GM19467 (cell line): ENCODE measurements at regions not wholly inside any gene's neighbourhood (a gene's known extent, or its start where the extent isn't known, plus 50 kb on each side); places are given as distances from the start of the nearest gene placed in this dataset.

Experiments
- ATAC-seq: cut with Tn5 transposase; IDR thresholded peaks from one replicate; pipeline ENCODE4 v1.9.1; 2021; ENCODE audit warnings: mild to moderate bottlenecking, moderate library complexity; ENCODE audit not compliant: unreplicated experiment

GRCh38 chr10:83153714-83154113 is 985.6 kb upstream of the GHITM start:
- ATAC-seq, result no peak

DNA sequence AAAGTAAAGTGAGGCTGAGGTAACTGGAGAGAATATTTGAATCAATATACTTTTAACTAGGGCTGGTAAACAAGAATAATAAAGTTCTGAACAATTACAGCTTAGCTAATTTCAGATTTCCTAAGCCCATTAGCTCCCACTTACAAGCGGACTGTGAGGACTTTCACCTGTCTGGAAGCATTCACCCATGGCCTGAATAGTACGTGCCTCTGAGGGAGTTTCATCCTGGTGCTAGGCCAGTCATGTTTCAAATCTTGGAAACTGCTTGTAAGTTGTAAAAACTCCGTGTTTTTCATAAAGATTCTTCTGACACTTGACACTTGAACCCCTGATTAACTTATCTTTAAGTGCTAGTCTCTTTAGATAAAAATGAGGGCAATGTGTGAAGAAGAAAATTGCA is 975.2 kb upstream of the GHITM start:
- no peak for ATAC-seq

- ATAC-seq, result no peak
These were observed 974.0 kb upstream of the GHITM start for GRCh38 chr10:83165265-83165664.

- no peak for ATAC-seq
These were observed 973.0 kb upstream of the GHITM start for GRCh38 chr10:83166344-83166743.

- no peak for ATAC-seq
These were observed 972.2 kb upstream of the GHITM start for GRCh38 chr10:83167081-83167480.

DNA sequence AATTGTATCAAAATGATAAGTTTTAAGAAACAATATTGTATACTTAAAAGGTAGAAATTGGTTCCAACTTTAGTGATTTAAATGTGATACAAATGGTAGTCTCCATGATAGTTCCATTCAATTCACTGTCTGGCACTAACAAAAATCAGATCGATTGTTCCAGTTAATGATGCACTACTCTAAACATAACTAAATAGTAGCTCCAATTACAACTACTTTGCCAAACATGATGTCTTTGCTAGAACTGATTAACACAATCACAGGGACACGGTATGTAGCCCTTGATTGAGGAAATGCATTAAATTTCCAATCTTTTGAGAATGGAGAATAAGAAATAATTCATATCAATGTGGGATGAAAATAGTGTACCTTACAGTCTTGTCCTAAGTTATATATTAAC is 962.4 kb upstream of the GHITM start:
- ATAC-seq, result no peak

GRCh38 chr10:83178526-83178925 is 960.8 kb upstream of the GHITM start:
- ATAC-seq, result no peak

GRCh38 chr10:83179371-83179770 is 959.9 kb upstream of the GHITM start:
- no peak for ATAC-seq

- ATAC-seq, result no peak
These were observed 957.2 kb upstream of the GHITM start for GRCh38 chr10:83182076-83182475.

- ATAC-seq, result no peak
These were observed 954.7 kb upstream of the GHITM start for GRCh38 chr10:83184641-83185040.

- ATAC-seq, result no peak
These were observed 948.7 kb upstream of the GHITM start for GRCh38 chr10:83190614-83191013.

DNA sequence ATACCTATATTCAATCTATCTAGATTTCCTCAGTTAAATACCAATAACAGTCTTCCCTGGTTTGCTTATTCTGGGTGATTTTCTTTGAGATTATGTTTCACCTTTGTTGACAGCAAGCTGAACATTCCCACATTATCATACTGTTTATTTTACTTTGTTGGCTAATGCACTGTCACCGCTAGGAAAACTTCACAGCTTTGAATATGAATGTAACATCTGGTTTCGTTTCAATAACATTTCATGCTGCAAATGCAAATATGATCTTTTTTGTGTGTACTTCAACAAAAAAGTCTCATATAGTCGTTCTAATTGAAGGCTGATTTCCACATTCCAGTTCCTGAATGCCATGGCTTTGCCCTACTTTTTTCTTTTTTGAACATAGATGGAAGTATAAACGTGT is 946.3 kb upstream of the GHITM start:
- no peak for ATAC-seq

DNA sequence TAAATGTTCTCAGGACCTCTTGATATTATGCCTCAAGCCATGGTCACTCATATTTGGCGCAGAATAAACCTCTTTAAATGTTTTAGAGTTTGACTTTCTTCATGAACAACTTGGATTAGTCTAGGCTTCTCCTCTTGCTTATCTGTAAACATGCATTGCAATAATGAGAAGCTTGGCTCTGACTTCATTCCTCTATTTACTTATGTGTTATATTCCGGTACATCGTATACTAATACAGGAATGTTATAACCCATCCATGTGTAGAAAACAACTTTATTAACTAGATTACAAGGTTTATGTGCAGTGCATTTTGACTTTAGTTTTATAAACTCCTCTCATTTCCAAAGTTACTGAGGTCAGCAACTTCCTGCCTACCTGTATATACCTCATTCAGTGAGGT is 944.3 kb upstream of the GHITM start:
- ATAC-seq, result no peak

GRCh38 chr10:83199374-83199773 is 939.9 kb upstream of the GHITM start:
- ATAC-seq, result no peak

DNA sequence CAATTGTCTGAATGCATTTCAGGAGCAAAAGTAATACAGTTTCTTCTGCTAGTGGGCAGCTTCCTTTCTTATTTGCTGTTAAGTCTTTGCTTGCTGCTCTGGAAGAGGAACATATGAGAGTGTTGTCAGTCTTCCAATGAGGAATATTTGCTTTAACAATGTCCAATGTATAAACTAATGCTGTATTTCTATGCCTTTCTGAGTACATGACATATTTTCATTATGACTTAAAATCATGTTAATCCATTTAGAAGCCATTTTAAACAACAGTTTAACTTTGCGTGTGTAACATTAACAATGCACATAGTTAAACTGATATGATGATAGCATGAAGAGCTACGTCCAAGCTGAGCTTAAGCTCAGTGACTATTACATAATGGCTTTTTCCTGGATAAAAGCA is 933.4 kb upstream of the GHITM start:
- ATAC-seq, result no peak

DNA sequence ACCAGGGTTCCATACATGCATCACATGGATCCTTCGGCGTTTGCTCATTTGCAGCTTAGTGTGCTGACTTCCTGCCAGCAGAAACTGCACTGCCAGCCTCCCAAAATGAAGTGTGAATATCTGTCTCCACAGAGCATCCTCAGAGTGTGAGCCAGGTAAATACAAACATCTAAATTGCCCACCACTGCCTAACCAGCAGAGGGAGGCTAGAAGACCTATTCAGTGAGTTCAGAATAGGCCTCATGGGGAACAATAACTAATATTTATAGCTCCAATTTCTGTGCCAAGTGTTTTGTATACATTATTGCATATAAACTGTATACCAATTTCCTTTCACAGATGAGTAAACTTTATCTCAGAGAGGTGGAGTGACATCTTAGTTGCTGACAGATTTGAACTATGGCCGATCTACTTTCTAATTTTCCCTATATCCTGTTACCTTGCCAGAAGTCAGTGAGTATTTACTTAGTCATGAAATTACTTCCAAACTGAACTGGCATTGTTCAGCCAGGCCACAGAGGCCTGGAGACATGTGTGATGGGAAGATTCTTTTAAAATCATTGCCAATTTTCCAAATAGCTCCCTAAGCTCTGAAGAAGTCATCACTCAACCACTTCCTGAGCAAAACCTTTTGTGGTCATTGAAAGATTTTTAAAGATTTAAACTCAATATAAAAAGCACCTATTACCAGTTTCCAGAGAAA is 926.5 kb upstream of the GHITM start:
- ATAC-seq, result no peak

DNA sequence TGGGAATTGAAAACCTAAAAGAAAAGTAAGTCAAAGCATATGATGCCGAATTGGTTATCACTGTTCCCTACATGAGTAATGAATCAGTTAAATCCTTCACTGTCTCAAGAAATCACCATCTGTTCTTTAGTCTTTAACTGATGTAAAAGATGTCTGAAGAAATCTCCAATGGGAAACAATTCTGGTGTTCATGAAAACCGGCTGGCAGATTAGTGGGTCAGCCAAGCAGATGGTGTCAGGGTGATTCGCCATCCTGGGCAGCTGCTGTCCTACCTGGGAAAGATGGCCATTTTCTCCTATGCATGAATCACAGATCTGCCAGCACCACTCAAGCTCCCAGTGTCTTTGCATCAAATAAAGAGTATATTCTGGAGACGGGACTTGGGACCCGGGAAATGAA is 925.2 kb upstream of the GHITM start:
- no peak for ATAC-seq

GRCh38 chr10:83218205-83218604 is 921.1 kb upstream of the GHITM start:
- ATAC-seq, result no peak

DNA sequence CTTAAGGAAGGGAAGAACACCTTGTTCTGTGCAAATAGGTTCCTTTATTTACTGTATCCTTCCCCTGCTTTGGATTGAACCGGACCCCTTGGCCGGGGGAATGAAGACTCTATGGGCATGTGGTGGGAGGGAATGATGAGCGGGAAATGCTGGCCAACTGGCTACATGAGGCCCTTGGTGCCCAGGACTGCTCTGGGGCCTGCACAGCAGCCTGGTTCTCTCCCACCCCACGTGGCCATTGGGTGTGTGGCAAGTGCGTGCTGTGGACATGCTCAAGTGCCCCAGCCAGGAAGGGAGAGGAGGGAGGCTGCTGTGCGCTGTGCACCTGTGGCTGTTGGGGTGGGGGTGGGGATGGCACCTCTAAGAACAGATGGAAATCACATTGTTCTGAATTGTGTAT is 917.0 kb upstream of the GHITM start:
- no peak for ATAC-seq

DNA sequence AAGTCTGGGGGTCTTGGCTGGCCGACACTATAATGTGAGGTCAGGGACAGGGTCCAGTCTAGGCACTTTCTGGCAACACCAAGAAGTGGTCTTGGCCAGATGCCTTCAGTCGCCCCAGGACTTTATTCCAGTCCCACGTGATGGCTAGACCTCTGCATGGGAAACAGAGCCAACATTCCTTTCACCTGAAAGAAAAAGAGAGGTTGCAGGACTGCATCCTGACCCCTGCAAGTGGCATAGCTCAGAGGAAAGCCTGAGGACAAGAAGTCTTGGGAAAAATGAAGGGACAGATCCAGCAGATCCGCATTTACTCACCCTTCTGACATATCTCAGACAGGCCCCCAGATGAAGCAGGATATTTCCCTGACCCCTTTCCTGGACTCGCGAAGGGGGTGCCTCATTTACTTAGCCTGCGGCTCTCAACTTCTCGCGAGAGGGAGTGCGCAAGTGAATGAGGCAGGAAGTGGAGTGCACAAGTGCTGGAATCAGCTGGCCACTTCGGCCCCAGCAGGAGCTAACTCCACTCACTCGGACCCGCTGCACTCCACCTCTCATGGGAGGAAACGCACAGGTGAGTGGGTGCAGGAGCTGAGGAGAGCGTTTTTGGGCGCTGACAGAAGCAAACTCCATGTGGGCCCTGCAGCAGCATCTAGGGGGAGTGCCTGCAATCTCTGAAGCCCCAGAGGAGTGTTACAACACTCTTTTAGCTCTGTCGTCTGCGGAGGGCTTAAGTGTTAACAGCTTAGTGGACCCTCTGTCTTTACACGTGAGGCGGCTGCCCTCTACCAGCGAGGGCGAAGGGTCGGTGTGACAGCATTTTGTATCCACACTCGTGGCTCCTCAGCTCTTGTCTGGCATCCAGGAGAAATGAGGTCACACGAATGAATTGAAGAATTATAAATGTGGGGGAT is 916.2 kb upstream of the GHITM start:
- no peak for ATAC-seq

- ATAC-seq, result no peak
These were observed 913.5 kb upstream of the GHITM start for GRCh38 chr10:83225781-83226180.

DNA sequence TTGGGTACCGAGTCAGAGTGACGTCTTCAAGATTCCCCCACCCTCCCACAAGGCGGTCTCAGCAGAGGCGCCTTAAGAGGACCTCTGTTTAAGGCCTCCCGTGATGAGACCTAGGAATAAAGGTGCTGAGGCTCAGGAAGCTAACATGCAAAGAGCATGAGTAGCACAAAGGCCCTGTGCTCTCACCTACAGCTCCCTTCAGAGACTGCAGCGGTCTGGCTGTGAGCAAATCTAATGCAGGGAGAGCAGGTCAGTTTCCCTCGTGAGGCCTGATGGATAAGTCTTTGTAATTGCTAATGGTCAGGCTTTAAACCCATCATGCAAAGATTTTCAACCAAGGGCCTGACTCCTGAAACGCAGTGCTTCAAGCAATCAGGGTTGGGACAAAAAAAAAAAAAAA is 909.3 kb upstream of the GHITM start:
- ATAC-seq, result no peak
